Peyer's patch (tissue), 4 donors: ENCODE measurements at regions not wholly inside any gene's neighbourhood (a gene's known extent, or its start where the extent isn't known, plus 50 kb on each side); places are given as distances from the start of the nearest gene placed in this dataset.

ENCODE experiments used
- POLR2A ChIP-seq, 2 donors: fragments of 450-650 bp; IDR thresholded peaks; one replicate each; pipeline ENCODE4 v1.5.1; 2017; ENCODE audit warnings: antibody characterized with exemption in 2 of 2, mild to moderate bottlenecking in 2 of 2, moderate library complexity in 2 of 2
- TF ChIP-seq, protein P1 (sequence below), 6 experiments: fragments of 450-650 bp in 4 of 6; fragments of 200-600 bp in 2 of 6; sonication (generic) in 1 of 6; IDR thresholded peaks; one replicate each; pipeline ENCODE4 v1.5.1; 2017 to 2019; ENCODE audit warnings: antibody characterized with exemption in 6 of 6, mild to moderate bottlenecking in 3 of 6, moderate library complexity in 1 of 6

DNA sequence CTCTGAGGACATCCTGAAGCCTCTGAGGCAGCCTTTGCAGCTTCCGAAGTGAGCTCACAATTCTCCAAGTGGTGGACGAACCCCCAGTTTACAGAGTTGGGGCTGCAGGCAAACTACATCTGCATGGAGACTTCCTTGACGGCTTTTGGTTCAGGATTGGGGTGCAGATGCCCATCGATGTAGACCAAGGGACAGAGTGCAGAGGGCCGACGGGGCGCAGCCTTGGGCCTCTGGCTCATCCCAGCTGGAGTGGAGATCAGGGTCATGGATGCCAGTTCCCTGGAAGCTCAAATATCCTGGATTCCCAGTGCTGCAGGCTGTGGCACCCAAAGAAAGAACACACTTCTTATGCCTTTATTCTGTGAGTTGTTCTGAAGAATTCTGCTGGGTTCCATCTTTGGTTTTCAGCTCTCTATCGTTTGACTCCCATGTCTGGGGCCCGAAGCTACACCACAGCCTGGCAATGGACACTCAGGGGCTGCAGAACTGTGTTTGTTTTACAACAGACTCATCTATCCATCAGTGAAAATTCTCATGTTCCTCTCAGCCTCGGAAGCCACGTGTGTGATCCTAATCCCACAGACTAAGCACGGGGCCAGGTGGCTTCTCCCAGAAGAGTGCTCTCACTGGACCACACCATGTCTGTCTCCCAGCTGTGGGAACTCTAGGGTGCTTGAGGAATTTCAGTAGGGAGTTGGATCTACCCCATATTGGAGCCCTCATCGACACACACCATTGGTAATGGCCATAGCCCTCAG lies 414.1 kb upstream of the MYT1L start:
- TF ChIP-seq, protein P1, sequence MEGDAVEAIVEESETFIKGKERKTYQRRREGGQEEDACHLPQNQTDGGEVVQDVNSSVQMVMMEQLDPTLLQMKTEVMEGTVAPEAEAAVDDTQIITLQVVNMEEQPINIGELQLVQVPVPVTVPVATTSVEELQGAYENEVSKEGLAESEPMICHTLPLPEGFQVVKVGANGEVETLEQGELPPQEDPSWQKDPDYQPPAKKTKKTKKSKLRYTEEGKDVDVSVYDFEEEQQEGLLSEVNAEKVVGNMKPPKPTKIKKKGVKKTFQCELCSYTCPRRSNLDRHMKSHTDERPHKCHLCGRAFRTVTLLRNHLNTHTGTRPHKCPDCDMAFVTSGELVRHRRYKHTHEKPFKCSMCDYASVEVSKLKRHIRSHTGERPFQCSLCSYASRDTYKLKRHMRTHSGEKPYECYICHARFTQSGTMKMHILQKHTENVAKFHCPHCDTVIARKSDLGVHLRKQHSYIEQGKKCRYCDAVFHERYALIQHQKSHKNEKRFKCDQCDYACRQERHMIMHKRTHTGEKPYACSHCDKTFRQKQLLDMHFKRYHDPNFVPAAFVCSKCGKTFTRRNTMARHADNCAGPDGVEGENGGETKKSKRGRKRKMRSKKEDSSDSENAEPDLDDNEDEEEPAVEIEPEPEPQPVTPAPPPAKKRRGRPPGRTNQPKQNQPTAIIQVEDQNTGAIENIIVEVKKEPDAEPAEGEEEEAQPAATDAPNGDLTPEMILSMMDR (IDR thresholded peaks at IDR 0.05): no peak
- no peak for TF ChIP-seq POLR2A (IDR thresholded peaks at IDR 0.05)
